ENCODE measurements at regions not wholly inside any gene's neighbourhood (a gene's known extent, or its start where the extent isn't known, plus 50 kb on each side); places are given as distances from the start of the nearest gene placed in this dataset.

DNA sequence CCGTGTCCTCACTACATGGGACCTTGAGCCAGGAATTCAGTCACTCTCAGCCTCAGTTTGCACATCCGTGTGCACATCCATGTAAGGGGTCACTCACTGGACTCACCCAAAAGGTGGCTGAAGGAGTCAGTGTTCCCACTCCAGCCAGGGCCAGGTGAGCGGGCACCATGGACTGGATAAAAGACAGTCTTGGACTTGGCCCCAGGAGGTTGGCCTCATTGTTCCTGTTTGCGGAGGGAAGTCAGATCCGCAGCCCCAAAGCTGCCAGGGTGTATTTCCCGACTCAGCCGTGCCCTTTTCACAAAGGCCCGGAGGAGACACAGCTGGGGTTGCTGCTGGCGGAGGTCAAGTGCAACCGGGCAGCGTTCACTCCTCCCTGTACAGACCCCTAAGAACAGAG lies 170.7 kb upstream of the MYL2 start:
- Histone ChIP-seq H3K36me3 (ENCODE audit: insufficient read depth, low read length) (no peaks in the 10 kb centered on the region), H3K4me1 (ENCODE audit: insufficient read depth, low read length) (no peaks in the 10 kb centered on the region), H4K20me1 (ENCODE audit: insufficient read depth, low read length) (no peaks in the 10 kb centered on the region), H3K9me3 (ENCODE audit: low read depth, low read length) (no peaks in the 10 kb centered on the region), H3K79me2 (ENCODE audit: insufficient read depth, low read length) (no peaks in the 10 kb centered on the region), H3K27me3 (ENCODE audit: insufficient read depth, low read length) (peaks cover 10% of the 10 kb centered on the region), H3K4me2 (ENCODE audit: insufficient read depth, low read length) (no peak overlapping the region), H3K27ac (ENCODE audit: low read depth, low read length) (no peak overlapping the region), H2AFZ (ENCODE audit: low read length) (no peak overlapping the region), H3K4me3 (ENCODE audit: insufficient read depth, low read length) (no peak overlapping the region)
- TF ChIP-seq CTCF (IDR thresholded peaks at IDR 0.05; ENCODE audit: extremely low read depth, low read depth, low read length), result no peak
- no peak for DNase-seq (ENCODE audit: insufficient read length, low spot score, missing footprints)

DNA sequence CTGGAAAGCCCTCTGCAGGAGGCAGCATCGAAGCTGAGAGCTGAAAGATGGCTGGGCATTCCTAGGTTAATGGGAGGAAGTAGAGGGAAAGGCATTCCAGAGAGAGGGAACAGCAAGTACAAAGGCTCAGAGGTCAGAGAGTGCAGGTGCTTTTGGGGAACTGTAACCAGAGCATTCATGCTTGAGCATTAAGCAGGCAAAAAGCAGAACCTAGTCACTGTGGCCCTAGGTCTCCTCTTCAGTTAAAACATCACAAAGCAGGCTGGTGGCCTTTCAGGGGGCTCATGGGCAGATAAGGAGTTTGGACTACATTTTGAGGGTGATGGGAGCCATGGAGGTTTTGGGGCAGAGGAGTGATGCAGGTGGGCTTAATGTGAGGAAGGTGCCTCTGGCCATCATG lies 169.2 kb upstream of the MYL2 start:
- no peak for DNase-seq (ENCODE audit: insufficient read length, low spot score, missing footprints)
- Histone ChIP-seq H3K9me3 (ENCODE audit: low read depth, low read length) (no peaks in the 10 kb centered on the region), H4K20me1 (ENCODE audit: insufficient read depth, low read length) (no peaks in the 10 kb centered on the region), H3K4me1 (ENCODE audit: insufficient read depth, low read length) (no peaks in the 10 kb centered on the region), H3K79me2 (ENCODE audit: insufficient read depth, low read length) (no peaks in the 10 kb centered on the region), H3K4me2 (ENCODE audit: insufficient read depth, low read length) (no peak overlapping the region), H3K4me3 (ENCODE audit: insufficient read depth, low read length) (no peak overlapping the region), H3K27me3 (ENCODE audit: insufficient read depth, low read length) (peaks cover 15% of the 10 kb centered on the region), H3K36me3 (ENCODE audit: insufficient read depth, low read length) (no peaks in the 10 kb centered on the region), H3K27ac (ENCODE audit: low read depth, low read length) (no peak overlapping the region), H2AFZ (ENCODE audit: low read length) (no peak overlapping the region)
- TF ChIP-seq CTCF (IDR thresholded peaks at IDR 0.05; ENCODE audit: extremely low read depth, low read depth, low read length), result no peak

- Histone ChIP-seq H3K79me2 (ENCODE audit: insufficient read depth, low read length) (no peaks in the 10 kb centered on the region), H2AFZ (ENCODE audit: low read length) (no peak overlapping the region), H3K4me2 (ENCODE audit: insufficient read depth, low read length) (no peak overlapping the region), H3K9me3 (ENCODE audit: low read depth, low read length) (no peaks in the 10 kb centered on the region), H3K27me3 (ENCODE audit: insufficient read depth, low read length) (peaks cover 17% of the 10 kb centered on the region), H3K36me3 (ENCODE audit: insufficient read depth, low read length) (no peaks in the 10 kb centered on the region), H3K27ac (ENCODE audit: low read depth, low read length) (no peak overlapping the region), H3K4me3 (ENCODE audit: insufficient read depth, low read length) (no peak overlapping the region), H3K4me1 (ENCODE audit: insufficient read depth, low read length) (no peaks in the 10 kb centered on the region), H4K20me1 (ENCODE audit: insufficient read depth, low read length) (no peaks in the 10 kb centered on the region)
- DNase-seq (ENCODE audit: insufficient read length, low spot score, missing footprints), result no peak
- no peak for TF ChIP-seq CTCF (IDR thresholded peaks at IDR 0.05; ENCODE audit: extremely low read depth, low read depth, low read length)
Measured at GRCh38 chr12:111088409-111088808, 168.0 kb upstream of the MYL2 start.

GRCh38 chr12:111086947-111087700 lies 166.7 kb upstream of the MYL2 start:
- no peak overlapping the region for H3K27ac ChIP-seq (ENCODE audit: low read depth, low read length)
- no peaks in the 10 kb centered on the region for H3K9me3 ChIP-seq (ENCODE audit: low read depth, low read length)
- no peak overlapping the region for H3K4me2 ChIP-seq (ENCODE audit: insufficient read depth, low read length)
- H4K20me1 ChIP-seq (ENCODE audit: insufficient read depth, low read length), result no peaks in the 10 kb centered on the region
- no peak overlapping the region for H3K4me3 ChIP-seq (ENCODE audit: insufficient read depth, low read length)
- H3K27me3 ChIP-seq (ENCODE audit: insufficient read depth, low read length), result peaks cover 23% of the 10 kb centered on the region
- no peak for TF ChIP-seq CTCF (IDR thresholded peaks at IDR 0.05; ENCODE audit: extremely low read depth, low read depth, low read length)
- no peaks in the 10 kb centered on the region for H3K79me2 ChIP-seq (ENCODE audit: insufficient read depth, low read length)
- H3K4me1 ChIP-seq (ENCODE audit: insufficient read depth, low read length), result no peaks in the 10 kb centered on the region
- no peaks in the 10 kb centered on the region for H3K36me3 ChIP-seq (ENCODE audit: insufficient read depth, low read length)
- peak; percentile 14 for DNase-seq (ENCODE audit: insufficient read length, low spot score, missing footprints)
- H2AFZ ChIP-seq (ENCODE audit: low read length), result no peak overlapping the region
